GM21528 (cell line): ENCODE measurements at regions not wholly inside any gene's neighbourhood (a gene's known extent, or its start where the extent isn't known, plus 50 kb on each side); places are given as distances from the start of the nearest gene placed in this dataset.

Experiments used
- ATAC-seq: cut with Tn5 transposase; IDR thresholded peaks from one replicate; pipeline ENCODE4 v1.9.1; 2021; ENCODE audit warnings: mild to moderate bottlenecking, moderate library complexity; ENCODE audit not compliant: unreplicated experiment, low FRiP score

DNA sequence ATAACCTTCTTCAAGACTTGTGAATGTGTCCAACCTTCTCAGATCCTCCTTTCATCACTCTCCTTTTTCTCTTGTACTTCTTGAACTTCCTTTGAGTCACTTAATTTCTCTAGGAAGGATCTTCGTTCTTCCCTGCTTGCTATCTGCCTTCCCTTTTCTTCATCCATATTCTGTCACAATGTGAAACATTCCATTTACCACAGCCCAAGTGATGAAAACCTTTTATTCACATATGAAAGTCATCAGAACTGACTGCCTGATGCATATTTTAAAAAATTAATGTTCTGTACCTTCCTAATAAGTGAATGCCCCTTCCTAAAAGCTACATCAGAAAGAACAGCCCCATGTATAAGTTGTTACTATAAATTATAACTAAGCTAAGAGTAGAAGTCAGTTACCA is 520.4 kb upstream of the LUZP2 start:
- no peak for ATAC-seq

DNA sequence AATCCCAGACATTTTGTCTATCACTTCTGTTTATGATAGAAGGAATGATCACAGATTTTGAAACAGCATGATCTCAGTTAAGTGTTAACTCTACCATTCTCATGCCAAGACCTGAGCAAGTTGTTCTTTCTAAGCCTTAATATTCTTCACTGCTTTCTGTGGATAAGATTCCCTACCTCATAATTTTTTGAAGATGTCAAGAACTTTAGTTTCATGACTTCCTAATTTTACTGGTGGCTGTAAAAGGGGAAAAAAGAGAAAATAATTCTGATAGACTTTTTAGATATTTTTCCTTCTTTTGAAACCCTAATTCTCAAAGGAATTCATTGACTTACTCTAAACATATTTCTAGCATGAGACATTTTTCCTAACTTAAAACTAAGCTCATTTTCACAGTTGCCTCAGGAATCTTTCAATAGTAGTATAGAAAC is 520.0 kb upstream of the LUZP2 start:
- no peak for ATAC-seq

GRCh38 chr11:23988381-23989006 is 508.4 kb upstream of the LUZP2 start:
- no peak for ATAC-seq

- no peak for ATAC-seq
These were observed 506.3 kb upstream of the LUZP2 start for GRCh38 chr11:23990346-23991164.

- no peak for ATAC-seq
These were observed 505.7 kb upstream of the LUZP2 start for GRCh38 chr11:23991165-23991539.

GRCh38 chr11:23995891-23996290 is 501.0 kb upstream of the LUZP2 start:
- ATAC-seq: no peak

DNA sequence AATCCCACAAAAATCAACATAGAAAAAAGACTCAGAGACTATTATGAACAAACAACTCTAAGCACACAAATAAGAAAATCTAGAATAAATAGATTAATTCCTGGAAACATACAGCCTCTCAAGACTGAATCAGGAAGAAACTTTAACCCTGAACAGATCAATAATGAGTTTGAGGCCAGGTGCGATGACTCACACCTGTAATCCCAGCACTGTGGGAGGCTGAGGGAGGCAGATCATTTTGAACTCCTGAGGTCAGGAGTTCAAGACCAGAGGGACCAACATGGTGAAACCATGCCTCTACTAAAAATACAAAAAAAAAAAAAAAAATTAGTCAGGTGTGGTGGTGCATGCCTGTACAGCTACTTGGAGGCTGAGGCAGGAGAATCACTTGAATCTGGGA is 499.5 kb upstream of the LUZP2 start:
- no peak for ATAC-seq

DNA sequence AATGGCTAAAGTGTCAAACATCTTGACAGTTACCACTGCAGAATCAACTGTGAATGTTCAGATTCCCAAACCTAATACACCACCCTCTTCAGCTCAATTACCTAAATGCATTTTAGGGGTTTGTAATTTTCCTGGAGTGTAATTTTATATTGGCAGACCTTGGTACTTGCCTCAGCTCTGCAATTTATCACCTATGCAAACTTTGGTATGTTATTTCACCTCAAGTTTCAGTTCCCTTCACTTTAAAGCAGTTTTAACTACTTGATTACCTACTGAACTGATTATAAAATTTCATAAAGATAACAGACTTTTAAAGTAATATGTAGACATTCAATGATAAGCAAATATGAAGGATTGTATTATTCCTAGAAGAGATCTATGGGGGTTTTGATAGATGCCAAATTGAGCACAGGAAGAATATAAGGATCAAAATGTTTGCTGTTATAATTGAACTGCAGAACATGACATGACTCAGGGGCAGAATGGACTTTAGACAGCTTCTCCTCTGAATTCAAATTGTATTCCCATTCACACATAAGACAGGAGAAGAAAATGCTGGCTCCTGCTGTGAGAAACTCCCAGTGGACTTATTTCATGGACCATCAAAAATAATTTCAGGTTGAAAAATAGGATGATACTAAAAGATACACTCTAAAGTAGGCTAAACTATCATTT is 491.5 kb upstream of the LUZP2 start:
- no peak for ATAC-seq

DNA sequence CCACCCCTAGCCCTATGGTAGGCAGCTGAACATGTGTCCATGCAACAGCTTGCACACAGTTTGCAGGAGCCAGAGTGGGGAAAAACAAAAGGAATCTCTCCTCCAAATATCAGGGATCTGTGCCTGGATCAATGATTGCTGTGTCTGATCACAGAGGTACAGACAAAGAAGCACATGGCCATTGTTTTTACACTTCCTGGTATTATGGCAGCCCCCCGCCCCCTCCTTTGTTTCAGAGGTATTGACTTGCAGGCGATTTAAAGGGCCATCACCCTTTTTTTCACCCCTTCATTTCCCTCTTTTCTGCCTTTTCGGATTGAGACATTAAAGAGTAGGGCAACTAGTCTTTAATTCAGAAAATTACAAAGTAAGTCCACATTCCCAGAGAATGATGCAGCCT is 453.0 kb upstream of the LUZP2 start:
- ATAC-seq: no peak

DNA sequence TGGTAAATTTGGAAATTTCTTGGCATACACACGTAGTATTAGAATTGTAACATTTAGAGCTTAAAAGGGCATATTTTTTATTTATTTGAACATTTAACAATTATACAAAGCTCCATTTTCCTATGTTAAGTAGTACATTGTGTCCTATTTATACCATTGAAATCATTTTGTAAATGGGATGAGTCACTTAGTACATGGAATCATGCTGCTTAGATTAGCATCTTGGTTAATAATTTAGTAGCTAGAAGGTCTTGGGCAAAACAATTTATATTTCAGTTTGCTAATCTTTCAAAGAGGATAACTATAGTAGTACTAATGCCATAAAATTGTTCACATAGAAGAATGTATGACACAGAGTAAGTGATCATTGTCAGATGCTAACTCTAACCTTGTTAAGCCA is 450.1 kb upstream of the LUZP2 start:
- no peak for ATAC-seq

GRCh38 chr11:24056051-24056450 is 440.8 kb upstream of the LUZP2 start:
- ATAC-seq: no peak

- ATAC-seq: no peak
These were observed 436.7 kb upstream of the LUZP2 start for GRCh38 chr11:24060125-24060524.

GRCh38 chr11:24064309-24064903 is 432.4 kb upstream of the LUZP2 start:
- ATAC-seq: no peak

DNA sequence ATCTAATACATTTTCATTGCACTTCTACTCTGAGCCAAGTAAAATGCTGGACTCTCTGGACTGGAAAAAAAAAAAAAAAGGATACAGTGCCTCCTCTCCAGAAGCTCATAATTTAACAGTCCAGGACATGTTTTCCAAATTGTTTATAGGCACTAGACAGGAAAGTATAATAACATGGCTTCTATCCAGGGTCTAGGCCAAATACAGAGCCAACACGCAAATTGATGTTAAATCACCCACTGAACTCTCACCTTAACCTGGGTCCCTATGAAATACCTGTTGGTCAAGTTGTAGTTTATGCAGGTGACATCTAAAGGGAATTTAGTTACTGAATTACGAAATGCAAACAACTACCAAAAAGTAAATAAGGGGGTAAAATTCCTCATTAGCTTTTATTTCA is 428.7 kb upstream of the LUZP2 start:
- no peak for ATAC-seq

DNA sequence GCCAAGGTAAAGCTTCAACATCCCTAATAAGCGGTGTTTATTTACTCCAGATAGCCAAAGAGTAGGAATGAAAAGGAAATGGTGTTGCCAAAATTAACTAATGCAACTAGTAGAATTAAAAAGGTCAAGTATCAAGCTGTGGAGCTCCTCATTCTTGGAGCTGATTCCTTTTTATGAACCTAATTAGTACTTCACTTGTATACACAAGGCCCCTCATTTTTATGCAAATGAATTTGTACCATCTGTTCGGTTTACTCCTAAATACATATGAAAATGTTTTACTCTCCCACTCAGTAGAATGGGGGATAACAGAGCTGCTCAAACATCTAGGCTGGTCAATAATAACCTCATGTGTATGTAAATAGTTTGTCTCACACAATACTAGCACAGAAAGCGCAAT is 426.4 kb upstream of the LUZP2 start:
- no peak for ATAC-seq

DNA sequence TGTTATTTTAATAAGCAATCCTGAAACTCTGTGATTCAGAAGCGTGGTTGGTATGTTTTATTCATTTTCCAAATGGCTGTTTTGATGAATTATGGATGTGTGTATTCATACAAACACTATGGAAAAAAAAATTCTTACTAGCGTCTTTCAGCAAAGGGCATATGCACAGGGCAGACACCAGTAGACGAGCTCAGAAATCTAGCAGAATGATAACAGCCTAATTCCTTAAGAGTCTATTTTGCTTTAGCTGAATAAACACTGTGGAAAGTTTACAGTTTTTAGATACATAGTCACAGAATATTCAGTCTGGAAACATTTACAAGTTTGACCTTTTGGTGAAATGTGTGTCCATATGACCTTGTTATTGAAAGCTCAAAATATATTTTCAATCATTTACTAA is 418.8 kb upstream of the LUZP2 start:
- ATAC-seq: no peak

DNA sequence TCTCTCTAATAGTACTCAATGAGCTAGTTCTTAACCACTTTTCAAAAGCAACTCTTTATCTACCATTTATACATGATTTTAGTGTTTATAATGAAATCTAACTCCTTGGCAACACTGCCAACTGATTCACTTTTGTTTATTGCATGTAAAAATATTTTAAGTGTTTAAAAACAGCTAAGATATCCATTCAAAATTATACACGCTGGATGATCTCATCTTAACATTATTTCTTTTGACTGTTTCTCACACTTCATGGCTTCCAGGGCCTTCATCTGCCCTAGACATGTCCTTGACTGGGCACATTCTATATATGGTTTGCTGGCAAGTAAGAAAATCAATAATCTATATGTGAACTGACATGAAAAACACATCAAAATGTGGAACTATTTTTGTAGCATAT is 414.6 kb upstream of the LUZP2 start:
- no peak for ATAC-seq

DNA sequence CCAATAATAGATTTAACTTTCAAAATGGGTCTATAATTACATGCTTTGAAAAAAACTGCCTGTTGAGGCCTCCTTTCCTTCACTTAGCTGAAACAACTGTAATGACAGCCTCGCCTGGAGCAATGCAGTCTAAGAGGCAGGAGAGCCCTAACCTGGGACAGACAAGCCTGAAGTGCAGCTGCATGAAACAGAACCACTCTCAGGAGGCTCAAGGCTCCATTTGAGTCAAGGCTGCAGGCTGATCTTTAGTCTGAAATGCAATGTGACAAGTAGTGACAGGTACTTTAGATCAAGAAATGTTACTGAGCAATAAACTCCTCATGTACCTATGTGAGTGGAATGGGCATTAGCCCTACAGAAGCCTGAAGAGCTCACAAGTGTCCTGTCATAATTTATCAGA is 414.0 kb upstream of the LUZP2 start:
- ATAC-seq: no peak

DNA sequence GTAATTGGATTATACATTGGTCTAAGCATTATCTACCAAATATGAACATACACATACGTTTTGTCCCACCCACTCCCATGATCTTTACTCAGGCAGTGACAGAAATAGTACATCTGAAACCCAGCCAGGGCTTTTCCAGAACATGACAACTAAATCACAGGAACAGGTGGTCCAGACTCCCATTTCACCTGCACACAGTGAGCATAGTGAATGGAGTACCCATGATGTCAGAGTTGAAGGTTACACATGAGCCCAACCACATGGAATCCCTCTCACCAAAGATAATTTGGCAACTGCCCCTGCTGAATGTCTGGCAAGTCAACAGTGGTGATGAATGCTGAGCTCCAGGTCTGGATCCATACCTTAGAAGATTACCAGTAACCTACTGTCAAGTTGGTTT is 411.9 kb upstream of the LUZP2 start:
- no peak for ATAC-seq

DNA sequence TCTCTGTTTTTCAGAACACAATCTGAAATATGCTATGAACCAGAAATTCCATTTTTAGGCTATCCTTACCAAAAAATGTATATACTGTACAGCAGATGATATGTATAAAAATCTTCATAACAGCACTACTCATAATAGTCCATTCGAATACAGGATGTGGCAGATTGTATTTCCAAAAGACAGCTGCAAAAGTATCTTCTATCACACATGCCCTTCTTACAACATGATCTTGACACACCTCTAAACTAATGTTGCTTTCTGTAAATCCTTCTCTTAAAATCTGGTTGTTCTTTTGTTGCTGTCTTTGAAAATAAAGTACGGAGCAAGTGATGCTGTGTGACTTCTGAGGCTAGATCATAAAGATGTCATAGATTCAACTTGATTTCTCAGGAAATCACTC is 409.9 kb upstream of the LUZP2 start:
- no peak for ATAC-seq

- ATAC-seq: no peak
These were observed 405.3 kb upstream of the LUZP2 start for GRCh38 chr11:24091594-24091993.
